DMS114 treated with DMSO at 0.1 percent for 48 hours (cell line): ENCODE measurements at regions not wholly inside any gene's neighbourhood (a gene's known extent, or its start where the extent isn't known, plus 50 kb on each side); places are given as distances from the start of the nearest gene placed in this dataset.
"Not testable (repeated sequence)": the region's sequence is repeated elsewhere in the genome, so short reads cannot be mapped to it uniquely, and the experiment has no call there.

Source experiments
- DNase-seq: peaks from one replicate; lab custom pipeline; 2025; ENCODE audit not compliant: unreplicated experiment; lab: John Stamatoyannopoulos, UW

GRCh38 chr12:86521870-86522269, 265.7 kb upstream of the MGAT4C start:
- DNase-seq: no peak

GRCh38 chr12:86513226-86513625, 257.0 kb upstream of the MGAT4C start:
- DNase-seq: no peak

GRCh38 chr12:86496595-86496994, 240.4 kb upstream of the MGAT4C start:
- DNase-seq: no peak

GRCh38 chr12:86484473-86484872, 228.3 kb upstream of the MGAT4C start:
- no peak for DNase-seq

- no peak for DNase-seq
Observed at GRCh38 chr12:86473231-86473630, 217.0 kb upstream of the MGAT4C start.

GRCh38 chr12:86456776-86457175, 200.6 kb upstream of the MGAT4C start:
- DNase-seq: no peak

DNA sequence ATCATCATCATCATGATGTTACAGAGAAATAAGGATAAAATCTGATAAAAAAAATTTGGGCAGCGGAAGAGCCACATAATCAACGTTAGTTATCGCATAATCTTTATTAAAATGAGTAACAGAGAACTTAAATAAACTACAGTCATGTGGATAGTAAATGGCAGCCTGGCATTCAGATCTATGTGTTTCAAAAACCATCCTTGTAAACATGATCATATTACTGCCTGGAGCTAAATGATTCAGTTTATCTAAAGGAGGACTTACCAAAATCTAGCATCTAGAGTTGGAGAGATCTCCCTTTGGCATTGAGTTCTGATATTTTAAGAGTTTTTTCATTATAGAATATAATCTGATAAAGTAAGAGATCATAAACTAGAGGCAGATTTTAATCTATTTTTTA, 200.1 kb upstream of the MGAT4C start:
- DNase-seq: no peak

DNA sequence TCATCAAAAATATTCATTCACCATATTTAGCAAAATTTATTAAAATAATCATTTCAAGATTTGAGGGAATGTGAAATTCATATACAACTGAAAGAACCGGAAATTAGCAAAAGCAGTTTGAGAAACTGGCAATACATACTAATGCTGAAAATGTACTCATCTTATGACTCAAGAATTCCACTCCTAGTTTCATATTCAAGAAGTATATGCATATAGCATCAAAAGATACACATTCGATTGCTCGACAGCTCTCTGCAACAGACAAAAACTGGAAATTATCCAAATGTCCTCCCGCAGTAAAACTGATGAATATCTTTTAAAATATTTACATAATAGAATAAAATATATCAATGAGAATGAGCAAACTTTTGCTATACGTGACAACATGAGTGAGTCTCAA, 189.2 kb upstream of the MGAT4C start:
- DNase-seq: no peak

DNA sequence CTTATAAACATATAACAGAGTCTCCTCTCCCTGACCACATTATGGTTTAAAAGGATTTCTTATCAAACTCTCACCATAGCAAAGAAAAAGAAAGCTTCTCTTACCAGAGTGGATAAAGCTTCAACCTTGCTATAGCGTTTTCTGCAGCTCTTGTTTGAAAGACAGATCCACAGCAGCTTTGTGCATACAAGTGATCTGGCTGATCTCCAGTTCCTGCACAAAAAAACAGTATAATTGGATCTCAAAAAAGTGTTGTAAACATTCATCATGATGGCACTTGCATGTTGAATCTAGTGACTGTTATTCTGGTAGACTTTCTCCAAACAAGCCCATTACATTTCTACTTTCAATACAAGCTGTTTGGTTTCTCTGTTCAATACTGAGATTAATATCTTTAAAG, 178.9 kb upstream of the MGAT4C start:
- DNase-seq: no peak

GRCh38 chr12:86429824-86430223, 173.6 kb upstream of the MGAT4C start:
- DNase-seq: no peak

DNA sequence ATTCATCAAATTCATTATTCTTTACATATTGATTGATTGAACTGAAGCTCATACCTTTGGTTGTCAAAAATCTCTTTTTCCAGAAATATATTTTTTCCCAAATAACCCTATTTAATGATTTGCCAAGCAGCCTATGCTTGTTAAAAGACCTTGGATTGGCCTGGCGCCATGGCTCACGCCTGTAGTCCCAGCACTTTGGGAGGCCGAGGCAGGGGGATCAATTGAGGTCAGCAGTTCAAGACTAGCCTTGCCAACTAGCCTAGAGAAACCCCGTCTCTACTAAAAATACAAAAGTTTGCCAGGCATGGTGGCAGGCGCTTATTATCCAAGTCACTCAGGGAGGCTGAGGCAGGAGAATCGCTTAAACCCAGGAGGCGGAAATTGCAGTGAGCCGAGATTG, 165.1 kb upstream of the MGAT4C start:
- no peak for DNase-seq

DNA sequence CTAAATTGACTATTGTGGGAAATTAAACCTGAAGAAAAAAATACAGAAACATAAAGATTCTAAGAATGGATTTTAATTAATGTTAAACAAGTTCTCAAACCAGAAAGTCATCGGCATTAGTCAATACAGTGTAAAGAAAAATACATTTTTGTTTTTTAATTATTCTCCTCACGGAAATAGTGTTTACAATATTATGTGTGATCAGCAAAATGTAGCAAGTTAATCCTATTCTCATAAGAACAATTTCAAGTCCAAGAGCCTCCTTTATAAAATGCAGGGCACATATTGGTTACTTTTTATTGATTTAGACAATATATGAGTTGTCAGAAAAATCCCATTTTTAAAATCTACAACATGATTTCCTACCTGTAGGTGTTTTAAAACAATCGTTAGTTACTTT, 158.0 kb upstream of the MGAT4C start:
- no peak for DNase-seq

GRCh38 chr12:86411710-86412109, 155.5 kb upstream of the MGAT4C start:
- no peak for DNase-seq

- no peak for DNase-seq
Observed at GRCh38 chr12:86407620-86408208, 151.5 kb upstream of the MGAT4C start.

DNA sequence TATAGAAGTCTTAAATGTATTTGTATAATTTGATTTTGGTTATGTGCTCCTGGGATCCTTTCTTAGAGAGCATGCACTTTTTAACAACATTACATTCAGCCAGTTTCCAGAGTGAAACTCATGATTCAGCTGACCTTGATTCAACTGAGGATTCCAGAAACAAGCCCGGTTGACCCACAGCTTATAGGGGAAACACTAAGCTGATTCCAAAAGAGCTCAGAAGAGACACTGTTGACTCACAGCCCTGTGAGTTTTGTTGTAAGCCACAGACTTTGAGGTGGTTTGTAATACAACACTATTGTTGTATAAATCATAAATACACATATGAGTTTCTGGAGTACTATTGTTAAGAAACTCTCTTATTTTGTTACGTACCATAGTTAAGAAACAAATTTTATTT, 133.8 kb upstream of the MGAT4C start:
- DNase-seq: no peak

GRCh38 chr12:86387591-86388145, 131.5 kb upstream of the MGAT4C start:
- no peak for DNase-seq

DNA sequence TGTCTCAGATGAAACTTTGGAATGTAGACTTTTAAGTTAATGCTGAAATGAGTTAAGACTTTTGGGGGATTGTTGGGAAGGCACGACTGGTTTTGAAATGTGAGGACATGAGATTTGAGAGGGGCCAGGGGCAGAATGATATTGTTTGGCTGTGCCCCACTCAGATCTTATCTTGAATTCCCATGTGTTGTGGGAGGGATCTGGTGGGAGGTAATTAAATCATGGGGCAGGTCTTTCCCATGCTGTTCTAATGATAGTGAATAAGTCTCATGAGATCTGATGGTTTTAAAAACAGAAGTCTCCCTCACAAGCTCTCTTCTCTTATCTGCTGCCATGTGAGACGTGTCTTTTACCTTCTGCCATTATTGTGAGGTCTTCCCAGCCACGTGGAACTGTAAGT, 127.6 kb upstream of the MGAT4C start:
- DNase-seq: not testable (repeated sequence)

- no peak for DNase-seq
Observed at GRCh38 chr12:86379337-86379736, 123.1 kb upstream of the MGAT4C start.

DNA sequence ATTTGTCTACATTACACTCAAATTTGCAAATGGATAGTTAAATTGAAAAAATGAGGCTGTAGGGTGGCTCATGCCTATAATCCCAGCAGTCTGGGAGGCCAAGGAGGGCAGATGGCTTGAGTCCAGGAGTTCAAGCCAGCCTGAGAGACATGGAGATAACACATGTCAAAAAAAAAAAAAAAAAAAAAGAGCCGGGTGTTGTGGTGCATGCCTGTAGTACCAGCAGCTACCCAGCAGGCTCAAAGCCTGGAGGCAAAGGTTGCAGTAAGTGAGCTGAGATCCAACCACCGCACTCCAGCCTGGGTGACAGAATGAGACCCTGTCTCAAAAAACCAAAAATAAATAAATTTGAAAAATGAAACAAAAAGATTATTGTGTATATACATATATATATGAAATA, 119.9 kb upstream of the MGAT4C start:
- no peak for DNase-seq

GRCh38 chr12:86373813-86374212, 117.6 kb upstream of the MGAT4C start:
- no peak for DNase-seq

- DNase-seq: no peak
Observed at GRCh38 chr12:86367137-86367536, 110.9 kb upstream of the MGAT4C start.

- DNase-seq: no peak
Observed at GRCh38 chr12:86349196-86349595, 93.0 kb upstream of the MGAT4C start.

DNA sequence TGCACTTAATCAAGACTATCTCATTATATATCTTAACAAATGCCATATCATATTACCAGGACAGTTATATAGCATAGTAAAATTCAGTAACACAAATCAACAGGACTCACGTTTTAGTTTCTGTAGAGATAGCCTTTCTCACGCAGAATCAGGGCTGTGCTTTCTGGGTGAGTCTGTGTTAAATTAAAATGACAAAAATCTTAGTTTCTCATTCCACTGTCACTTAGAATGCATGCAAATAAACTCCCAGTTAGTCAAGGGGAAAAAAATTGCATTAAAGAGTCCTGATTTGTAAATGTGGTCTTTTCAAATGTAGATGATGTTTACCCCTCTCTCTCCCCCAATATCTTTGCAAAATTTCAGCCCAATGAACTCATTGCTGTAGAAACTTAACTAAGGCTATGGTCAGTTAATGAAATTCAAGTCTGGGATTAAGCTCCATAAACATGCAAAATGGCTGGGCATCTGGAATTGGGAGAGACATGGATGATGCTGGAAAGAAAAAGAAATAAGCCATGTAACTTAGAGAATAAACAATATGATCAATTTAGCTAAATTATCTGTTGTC, 77.8 kb upstream of the MGAT4C start:
- no peak for DNase-seq
